ENCODE measurements at regions not wholly inside any gene's neighbourhood (a gene's known extent, or its start where the extent isn't known, plus 50 kb on each side); places are given as distances from the start of the nearest gene placed in this dataset.

- DNase-seq (ENCODE audit: low spot score), result no peak
These were observed 647.7 kb upstream of the WWC1 start for GRCh38 chr5:167643631-167644280.

DNA sequence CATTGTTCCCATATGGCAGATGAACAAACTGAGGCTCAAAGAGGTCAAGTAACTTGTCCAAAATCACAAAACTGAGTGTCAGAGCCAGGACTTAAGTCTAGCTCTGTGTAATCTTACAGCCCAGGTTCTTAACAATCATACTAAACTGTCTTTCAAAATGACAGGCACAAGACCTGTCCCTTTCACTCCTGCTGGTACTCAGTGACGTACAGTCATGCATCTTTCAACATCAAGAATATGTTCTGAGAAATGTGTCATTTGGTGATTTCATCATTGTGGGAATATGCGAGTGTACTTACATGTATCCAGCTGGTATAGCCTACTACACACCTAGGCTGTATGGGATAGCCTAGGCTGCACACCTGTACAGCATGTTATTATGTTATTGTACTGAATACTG lies 646.8 kb upstream of the WWC1 start:
- no peak for DNase-seq (ENCODE audit: low spot score)

DNA sequence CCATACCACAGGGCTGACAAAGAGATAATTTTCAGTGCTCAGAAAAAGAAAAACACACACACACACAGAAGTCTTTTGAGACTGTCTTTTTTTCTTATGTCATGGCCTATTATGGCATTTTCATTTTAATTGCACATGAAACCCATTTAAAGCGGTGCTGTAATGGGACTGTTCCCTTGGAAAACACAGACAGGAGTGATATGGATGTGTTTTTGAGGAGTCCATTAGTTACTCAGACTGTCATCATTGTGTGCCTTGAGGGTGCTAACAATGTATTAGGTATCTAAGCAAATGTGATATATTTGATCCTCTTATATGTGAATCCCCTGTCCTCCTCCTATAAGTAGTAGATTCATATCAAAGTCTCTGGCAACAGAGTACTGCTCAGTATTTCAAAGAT lies 642.0 kb upstream of the WWC1 start:
- DNase-seq (ENCODE audit: low spot score), result no peak

- DNase-seq (ENCODE audit: low spot score), result no peak
These were observed 638.8 kb upstream of the WWC1 start for GRCh38 chr5:167652690-167653089.

- no peak for DNase-seq (ENCODE audit: low spot score)
These were observed 637.8 kb upstream of the WWC1 start for GRCh38 chr5:167653645-167654106.

DNA sequence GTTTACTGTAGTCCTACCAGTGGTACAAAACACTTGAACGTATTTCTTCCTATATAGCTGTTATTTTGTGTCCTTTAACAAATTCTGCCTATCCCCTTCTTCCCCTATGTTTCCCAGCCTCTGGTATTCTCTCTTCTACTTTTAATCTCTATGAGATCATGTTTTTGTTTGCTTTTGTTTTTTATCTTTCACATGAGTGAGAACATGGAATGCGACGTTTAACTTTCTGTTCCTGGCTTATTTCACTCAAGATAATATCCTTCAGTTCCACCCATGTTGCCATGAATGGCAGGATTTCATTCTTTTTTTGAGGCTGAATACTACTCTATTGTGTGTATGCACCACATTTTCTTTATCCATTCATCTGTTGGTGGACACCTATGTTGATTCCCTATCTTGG lies 634.4 kb upstream of the WWC1 start:
- DNase-seq (ENCODE audit: low spot score), result no peak

DNA sequence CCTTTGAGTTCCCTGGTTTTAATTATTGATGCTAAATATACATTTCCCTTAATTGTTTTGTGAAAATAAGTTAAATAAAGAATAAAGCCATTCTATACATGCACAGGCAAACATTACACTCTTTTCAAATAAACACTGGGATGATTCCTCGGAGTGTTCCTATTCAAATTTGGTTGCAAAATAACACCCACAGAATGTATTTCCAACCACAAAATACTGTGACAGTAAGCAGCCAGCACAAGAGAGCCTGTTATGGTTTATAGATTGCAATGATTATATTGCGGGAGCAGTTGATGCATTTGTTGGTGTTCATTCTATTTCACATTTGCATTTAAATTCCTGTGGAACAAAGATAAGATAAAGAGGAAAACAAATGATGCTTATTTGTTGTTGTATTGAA lies 632.6 kb upstream of the WWC1 start:
- no peak for DNase-seq (ENCODE audit: low spot score)

GRCh38 chr5:167661605-167662004 lies 629.8 kb upstream of the WWC1 start:
- no peak for DNase-seq (ENCODE audit: low spot score)

DNA sequence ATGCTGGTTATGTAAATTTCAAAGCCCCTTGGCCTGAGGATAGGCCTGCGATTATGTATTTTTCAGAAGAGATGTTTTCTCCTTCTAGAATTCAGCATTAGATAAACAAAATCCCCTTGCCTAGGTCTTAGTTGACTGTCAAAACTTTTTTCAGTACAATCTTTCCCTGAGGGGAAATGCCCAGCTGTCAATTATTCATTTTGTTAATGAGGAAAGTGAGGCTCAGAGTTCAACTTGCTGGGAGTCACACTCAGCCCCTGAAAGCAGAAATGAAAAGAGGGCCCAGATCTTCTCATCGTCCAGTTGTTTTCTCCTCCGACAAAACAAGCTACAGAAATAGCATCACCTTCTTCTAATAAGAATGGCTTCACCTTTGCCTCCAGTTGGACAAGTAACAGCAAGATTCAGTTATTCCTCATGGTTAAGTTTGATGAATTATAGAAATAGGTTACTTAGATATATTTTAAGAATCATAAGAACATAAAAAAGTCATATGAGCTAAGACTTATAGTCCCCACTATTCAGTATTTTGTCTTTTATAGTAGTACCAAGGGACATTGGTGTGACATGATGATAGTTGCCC lies 627.1 kb upstream of the WWC1 start:
- DNase-seq (ENCODE audit: low spot score), result no peak

GRCh38 chr5:167665841-167666375 lies 625.5 kb upstream of the WWC1 start:
- DNase-seq (ENCODE audit: low spot score), result no peak

DNA sequence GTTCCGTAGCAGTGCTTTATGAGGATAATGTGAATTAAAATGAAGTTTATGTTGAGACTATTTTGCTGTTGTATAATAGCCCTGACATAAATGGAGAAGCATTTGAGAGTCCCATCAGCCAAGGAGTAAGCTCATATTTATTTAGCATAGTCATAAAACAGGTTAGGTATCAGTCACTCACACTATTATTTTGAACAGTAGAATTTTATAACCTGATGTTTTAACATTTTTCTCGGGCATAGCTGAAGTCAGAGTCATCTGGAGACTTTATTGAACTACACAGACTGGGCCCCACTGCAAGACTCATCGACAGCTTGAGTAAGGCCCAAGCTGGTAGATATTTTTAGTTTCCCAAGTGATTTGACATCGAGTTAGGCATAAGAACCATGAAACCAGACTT lies 620.3 kb upstream of the WWC1 start:
- DNase-seq (ENCODE audit: low spot score), result no peak

GRCh38 chr5:167673942-167674341 lies 617.5 kb upstream of the WWC1 start:
- no peak for DNase-seq (ENCODE audit: low spot score)

DNA sequence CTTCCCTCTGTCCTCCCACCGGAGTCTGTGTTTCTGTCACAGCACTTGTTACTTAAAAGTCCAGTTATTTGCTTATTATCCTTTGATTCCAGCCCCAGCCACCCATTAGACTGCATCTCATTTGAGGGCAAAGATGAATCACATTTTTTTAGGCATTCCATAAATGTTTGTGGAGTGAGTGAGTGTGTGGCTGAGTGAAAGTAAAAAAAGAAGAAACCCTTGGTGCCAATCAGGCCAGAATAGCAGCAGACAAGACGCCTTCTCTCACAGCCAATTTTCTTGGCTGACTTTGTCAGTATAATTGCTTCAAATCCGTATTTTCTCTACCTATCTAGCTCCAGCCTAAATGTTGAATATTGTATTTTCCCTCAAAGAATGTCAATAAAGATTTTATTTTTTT lies 613.0 kb upstream of the WWC1 start:
- no peak for DNase-seq (ENCODE audit: low spot score)

DNA sequence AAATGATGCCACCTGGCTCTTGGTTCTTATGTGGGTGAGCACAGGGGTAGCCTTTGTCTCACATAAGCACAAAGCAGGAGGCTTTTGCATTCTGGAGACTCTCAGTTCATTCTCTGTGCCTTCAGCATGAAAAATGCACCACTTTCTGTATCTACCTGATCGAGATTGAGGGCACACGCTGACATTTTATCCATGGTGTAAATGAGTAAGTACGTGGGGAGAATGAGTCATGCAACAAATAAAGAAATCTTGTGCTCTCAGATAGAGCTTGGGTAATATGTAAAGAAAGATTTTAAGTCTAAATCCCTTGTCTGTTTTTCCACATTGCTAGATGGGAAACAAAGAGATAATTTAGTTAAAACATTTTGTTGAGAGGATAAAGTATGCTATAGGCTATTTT lies 607.2 kb upstream of the WWC1 start:
- no peak for DNase-seq (ENCODE audit: low spot score)

- DNase-seq (ENCODE audit: low spot score), result no peak
These were observed 602.9 kb upstream of the WWC1 start for GRCh38 chr5:167688341-167689130.

GRCh38 chr5:167694325-167695147 lies 596.9 kb upstream of the WWC1 start:
- no peak for DNase-seq (ENCODE audit: low spot score)

- DNase-seq (ENCODE audit: low spot score), result no peak
These were observed 594.7 kb upstream of the WWC1 start for GRCh38 chr5:167696558-167697314.

- peak; percentile 82 for DNase-seq (ENCODE audit: low spot score)
These were observed 592.0 kb upstream of the WWC1 start for GRCh38 chr5:167699432-167699831.

DNA sequence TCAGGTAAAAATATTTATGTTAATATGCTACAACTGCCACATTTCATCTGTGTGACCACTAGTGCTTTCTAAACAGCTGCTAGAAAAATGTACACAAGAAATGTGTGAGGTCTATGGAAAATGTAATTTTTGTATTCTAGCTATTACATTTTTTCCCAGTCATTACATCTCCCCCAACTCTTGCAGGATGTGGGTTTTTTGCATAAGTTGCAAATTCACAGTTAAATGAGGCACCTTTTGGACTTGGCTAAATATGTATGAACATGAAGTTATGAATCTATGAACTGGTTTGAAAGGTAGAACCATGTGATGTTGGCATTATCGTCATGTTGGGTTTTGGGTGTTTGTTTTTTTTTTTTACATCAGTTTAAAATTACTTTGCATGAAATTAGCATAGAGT lies 590.4 kb upstream of the WWC1 start:
- no peak for DNase-seq (ENCODE audit: low spot score)

- no peak for DNase-seq (ENCODE audit: low spot score)
These were observed 589.4 kb upstream of the WWC1 start for GRCh38 chr5:167702014-167702413.

DNA sequence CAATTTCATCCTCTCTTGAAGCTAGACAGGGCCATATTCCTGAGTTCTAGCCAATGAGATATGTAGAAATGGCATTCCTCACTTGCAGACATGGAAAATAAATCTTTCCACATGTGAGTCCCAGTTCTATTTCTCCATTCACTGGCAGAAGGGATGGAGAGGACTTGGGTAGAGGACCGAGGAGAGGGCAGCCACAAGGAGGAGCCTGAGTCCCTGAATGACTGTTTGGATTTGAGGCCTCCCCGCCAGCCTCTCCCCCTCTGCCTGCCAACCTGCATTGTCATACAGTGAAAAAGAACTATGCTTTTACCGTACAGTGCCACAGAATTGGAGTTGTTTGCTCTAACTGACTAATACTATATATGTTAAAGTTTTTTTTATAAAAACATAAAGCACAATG lies 583.0 kb upstream of the WWC1 start:
- no peak for DNase-seq (ENCODE audit: low spot score)

Data from SW480 (cell line).